ENCODE measurements at regions not wholly inside any gene's neighbourhood (a gene's known extent, or its start where the extent isn't known, plus 50 kb on each side); places are given as distances from the start of the nearest gene placed in this dataset.
"Not testable (repeated sequence)": the region's sequence is repeated elsewhere in the genome, so short reads cannot be mapped to it uniquely, and the experiment has no call there.

GRCh38 chr5:15365070-15365469, 134.9 kb upstream of the FBXL7 start:
- Histone ChIP-seq H3K4me3 (ENCODE audit: insufficient read depth, low read depth, low read length) (no peak overlapping the region), H3K4me1 (ENCODE audit: insufficient read depth, low read length) (no peaks in the 10 kb centered on the region), H3K9me3 (ENCODE audit: insufficient read depth, low read depth, low read length) (no peaks in the 10 kb centered on the region), H3K27me3 (ENCODE audit: insufficient read depth, low read length) (no peaks in the 10 kb centered on the region), H3K27ac (ENCODE audit: low read depth, low read length) (no peak overlapping the region), H3K36me3 (ENCODE audit: insufficient read depth, low read length) (no peaks in the 10 kb centered on the region), H3K79me2 (ENCODE audit: insufficient read depth, low read length) (no peaks in the 10 kb centered on the region), H4K20me1 (ENCODE audit: insufficient read depth, low read length) (no peaks in the 10 kb centered on the region), H2AFZ (ENCODE audit: low read depth, low read length) (no peak overlapping the region), H3K9ac (ENCODE audit: low read length) (no peak overlapping the region), H3K4me2 (ENCODE audit: low read length) (no peak overlapping the region)
- H3K4me1 Mint-ChIP-seq (ENCODE audit: low read depth, unreplicated experiment), result peaks cover 8% of the 10 kb centered on the region
- H3K4me3 Mint-ChIP-seq (ENCODE audit: unreplicated experiment), result no peak overlapping the region
- no peak overlapping the region for H3K27ac Mint-ChIP-seq (ENCODE audit: unreplicated experiment)
- H3K36me3 Mint-ChIP-seq (ENCODE audit: low read depth, unreplicated experiment), result no peaks in the 10 kb centered on the region
- H3K9me3 Mint-ChIP-seq (ENCODE audit: unreplicated experiment), result peaks cover 5% of the 10 kb centered on the region
- H3K27me3 Mint-ChIP-seq (ENCODE audit: low read depth, unreplicated experiment), result peaks cover 5% of the 10 kb centered on the region
- no peak for TF ChIP-seq CTCF (IDR thresholded peaks at IDR 0.05; ENCODE audit: insufficient read depth, low read depth, low read length)
- TF ChIP-seq EZH2 (IDR thresholded peaks at IDR 0.05; ENCODE audit: insufficient read depth, low read length), result no peak
- FAIRE-seq (no peak), DNase-seq (ENCODE audit: low read depth) (no peak)

DNA sequence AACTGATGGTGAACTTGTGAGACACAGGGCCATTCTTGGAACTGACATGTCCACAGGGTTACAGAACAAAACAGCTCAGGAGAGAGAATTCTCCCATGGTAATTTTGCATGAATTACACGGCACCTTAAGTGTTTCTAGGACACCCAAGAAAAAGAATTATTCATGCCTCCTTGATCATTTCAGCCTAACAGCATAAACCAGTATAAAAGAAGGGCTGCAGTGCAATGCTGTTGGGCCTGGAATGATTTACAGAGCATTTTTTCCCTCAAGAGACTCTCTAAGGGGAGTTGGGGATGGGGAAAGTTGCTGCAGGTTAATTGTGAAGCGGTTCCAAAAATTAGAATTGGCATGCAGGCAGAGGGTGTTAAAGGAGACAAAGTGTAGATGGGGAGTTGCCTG, 136.4 kb upstream of the FBXL7 start:
- peaks cover 5% of the 10 kb centered on the region for H3K9me3 Mint-ChIP-seq (ENCODE audit: unreplicated experiment)
- H3K36me3 Mint-ChIP-seq (ENCODE audit: low read depth, unreplicated experiment), result no peaks in the 10 kb centered on the region
- DNase-seq (ENCODE audit: low read depth) (no peak), FAIRE-seq (no peak)
- Histone ChIP-seq H3K27ac (ENCODE audit: low read depth, low read length) (no peak overlapping the region), H3K36me3 (ENCODE audit: insufficient read depth, low read length) (no peaks in the 10 kb centered on the region), H3K4me3 (ENCODE audit: insufficient read depth, low read depth, low read length) (no peak overlapping the region), H3K4me2 (ENCODE audit: low read length) (no peak overlapping the region), H3K9ac (ENCODE audit: low read length) (no peak overlapping the region), H3K9me3 (ENCODE audit: insufficient read depth, low read depth, low read length) (no peaks in the 10 kb centered on the region), H4K20me1 (ENCODE audit: insufficient read depth, low read length) (no peaks in the 10 kb centered on the region), H3K79me2 (ENCODE audit: insufficient read depth, low read length) (no peaks in the 10 kb centered on the region), H2AFZ (ENCODE audit: low read depth, low read length) (no peak overlapping the region), H3K27me3 (ENCODE audit: insufficient read depth, low read length) (no peaks in the 10 kb centered on the region), H3K4me1 (ENCODE audit: insufficient read depth, low read length) (no peaks in the 10 kb centered on the region)
- peaks cover 11% of the 10 kb centered on the region for H3K27me3 Mint-ChIP-seq (ENCODE audit: low read depth, unreplicated experiment)
- H3K4me1 Mint-ChIP-seq (ENCODE audit: low read depth, unreplicated experiment), result peaks cover 8% of the 10 kb centered on the region
- no peak overlapping the region for H3K27ac Mint-ChIP-seq (ENCODE audit: unreplicated experiment)
- H3K4me3 Mint-ChIP-seq (ENCODE audit: unreplicated experiment), result no peak overlapping the region
- TF ChIP-seq CTCF (IDR thresholded peaks at IDR 0.05; ENCODE audit: insufficient read depth, low read depth, low read length), result no peak
- no peak for TF ChIP-seq EZH2 (IDR thresholded peaks at IDR 0.05; ENCODE audit: insufficient read depth, low read length)

- H3K4me1 ChIP-seq (ENCODE audit: insufficient read depth, low read length); H4K20me1 ChIP-seq (ENCODE audit: insufficient read depth, low read length); H3K27ac Mint-ChIP-seq (ENCODE audit: unreplicated experiment); H3K4me2 ChIP-seq (ENCODE audit: low read length); H3K4me3 ChIP-seq (ENCODE audit: insufficient read depth, low read depth, low read length); FAIRE-seq; H3K4me3 Mint-ChIP-seq (ENCODE audit: unreplicated experiment); H3K4me1 Mint-ChIP-seq (ENCODE audit: low read depth, unreplicated experiment); H3K27ac ChIP-seq (ENCODE audit: low read depth, low read length); DNase-seq (ENCODE audit: low read depth); H3K36me3 ChIP-seq (ENCODE audit: insufficient read depth, low read length); H3K9me3 Mint-ChIP-seq (ENCODE audit: unreplicated experiment); H2AFZ ChIP-seq (ENCODE audit: low read depth, low read length); H3K27me3 ChIP-seq (ENCODE audit: insufficient read depth, low read length); H3K9me3 ChIP-seq (ENCODE audit: insufficient read depth, low read depth, low read length); H3K9ac ChIP-seq (ENCODE audit: low read length); H3K36me3 Mint-ChIP-seq (ENCODE audit: low read depth, unreplicated experiment); H3K79me2 ChIP-seq (ENCODE audit: insufficient read depth, low read length): not testable (repeated sequence)
- peaks cover 12% of the 10 kb centered on the region for H3K27me3 Mint-ChIP-seq (ENCODE audit: low read depth, unreplicated experiment)
These were observed 142.9 kb upstream of the FBXL7 start for GRCh38 chr5:15357092-15357453.

DNA sequence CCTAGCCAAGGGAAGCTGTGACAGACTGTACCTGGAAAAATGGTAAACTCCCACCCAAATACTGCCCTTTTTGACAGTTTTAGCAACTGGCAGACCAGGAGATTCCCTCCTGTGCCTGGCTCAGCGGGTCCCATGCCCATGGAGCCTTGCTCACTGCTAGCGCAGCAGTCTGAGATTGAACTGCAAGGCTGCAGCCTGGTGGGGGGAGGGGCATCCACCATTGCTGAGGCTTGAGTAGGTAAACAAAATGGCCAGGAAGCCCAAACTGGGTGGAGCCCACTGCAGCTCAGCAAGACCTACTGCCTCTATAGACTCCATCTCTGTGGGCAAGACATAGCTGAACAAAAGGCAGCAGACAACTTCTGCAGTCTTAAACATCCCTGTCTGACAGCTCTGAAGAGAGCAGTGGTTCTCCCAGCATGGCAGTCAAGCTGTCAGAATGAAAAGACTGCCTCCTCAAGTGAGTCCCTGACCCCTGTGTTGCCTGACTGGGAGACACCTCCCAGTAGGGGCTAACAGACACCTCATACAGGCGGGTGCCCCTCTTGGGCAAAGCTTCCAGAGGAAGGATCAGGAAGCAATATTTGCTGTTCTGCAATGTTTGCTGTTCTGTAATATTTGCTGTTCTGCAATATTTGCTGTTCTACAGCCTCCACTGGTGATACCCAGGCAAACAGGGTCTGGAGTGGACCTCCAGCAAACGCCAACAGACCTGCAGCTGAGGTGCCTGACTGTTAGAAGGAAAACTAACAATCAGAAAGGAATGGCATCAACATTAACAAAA, 143.5 kb upstream of the FBXL7 start:
- not testable (repeated sequence) for H3K79me2 ChIP-seq (ENCODE audit: insufficient read depth, low read length); H3K9ac ChIP-seq (ENCODE audit: low read length); H3K4me3 Mint-ChIP-seq (ENCODE audit: unreplicated experiment); FAIRE-seq; H3K27ac ChIP-seq (ENCODE audit: low read depth, low read length); H3K36me3 Mint-ChIP-seq (ENCODE audit: low read depth, unreplicated experiment); H4K20me1 ChIP-seq (ENCODE audit: insufficient read depth, low read length); H3K4me1 ChIP-seq (ENCODE audit: insufficient read depth, low read length); H3K27me3 ChIP-seq (ENCODE audit: insufficient read depth, low read length); H3K4me3 ChIP-seq (ENCODE audit: insufficient read depth, low read depth, low read length); H3K4me2 ChIP-seq (ENCODE audit: low read length); H3K27ac Mint-ChIP-seq (ENCODE audit: unreplicated experiment); H3K36me3 ChIP-seq (ENCODE audit: insufficient read depth, low read length); DNase-seq (ENCODE audit: low read depth); H3K9me3 ChIP-seq (ENCODE audit: insufficient read depth, low read depth, low read length); H3K9me3 Mint-ChIP-seq (ENCODE audit: unreplicated experiment); H2AFZ ChIP-seq (ENCODE audit: low read depth, low read length); H3K4me1 Mint-ChIP-seq (ENCODE audit: low read depth, unreplicated experiment)
- H3K27me3 Mint-ChIP-seq (ENCODE audit: low read depth, unreplicated experiment), result peaks cover 12% of the 10 kb centered on the region

Measured in astrocyte (in vitro differentiated cells and primary cell).